RWPE2 (cell line): ENCODE measurements at regions not wholly inside any gene's neighbourhood (a gene's known extent, or its start where the extent isn't known, plus 50 kb on each side); places are given as distances from the start of the nearest gene placed in this dataset.

Experiments
- ATAC-seq: fragments of 200-7000 bp; cut with Tn5 transposase; 3 replicates; pipeline ENCODE4 v1.9.1; 2021; ENCODE audit warnings: low read depth
- DNase-seq: peaks from one replicate; pipeline ENCODE4 v3.0.0-alpha.2; 2020; ENCODE audit warnings: low spot score
- H3K27ac ChIP-seq: fragments of 450-650 bp; 2 replicates; pipeline ENCODE4 v1.5.1; 2017; ENCODE audit warnings: mild to moderate bottlenecking; ENCODE audit not compliant: poor library complexity, severe bottlenecking
- H3K27me3 ChIP-seq: fragments of 250-450 bp; sonication (Bioruptor Pico); 2 replicates; pipeline ENCODE4 v1.5.1; 2021; ENCODE audit warnings: mild to moderate bottlenecking, moderate library complexity; ENCODE audit not compliant: insufficient read depth, poor library complexity, severe bottlenecking
- H3K36me3 ChIP-seq: fragments of 250-450 bp; sonication (Bioruptor Pico); 2 replicates; pipeline ENCODE4 v1.5.1; 2020; ENCODE audit warnings: low read depth, mild to moderate bottlenecking, moderate library complexity
- H3K4me1 ChIP-seq: fragments of 250-450 bp; sonication (Bioruptor Pico); 2 replicates; pipeline ENCODE4 v1.5.1; 2021; ENCODE audit warnings: mild to moderate bottlenecking, moderate library complexity; ENCODE audit not compliant: insufficient read depth, poor library complexity, severe bottlenecking
- H3K4me3 ChIP-seq: fragments of 250-450 bp; sonication (Bioruptor Pico); 2 replicates; pipeline ENCODE4 v1.5.1; 2021; ENCODE audit warnings: mild to moderate bottlenecking, moderate library complexity; ENCODE audit not compliant: severe bottlenecking
- H3K9me3 ChIP-seq: fragments of 250-450 bp; sonication (Bioruptor Pico); 2 replicates; pipeline ENCODE4 v1.5.1; 2021; ENCODE audit warnings: mild to moderate bottlenecking, moderate library complexity; ENCODE audit not compliant: severe bottlenecking
- CTCF ChIP-seq: fragments of 450-650 bp; IDR thresholded peaks from one replicate; pipeline ENCODE4 v1.5.1; 2017; ENCODE audit warnings: mild to moderate bottlenecking, moderate library complexity; ENCODE audit not compliant: poor library complexity, severe bottlenecking

GRCh38 chr4:55255179-55255578, 90.9 kb upstream of the SRD5A3 start:
- Histone ChIP-seq H3K27ac (no peak overlapping the region), H3K27me3 (no peaks in the 10 kb centered on the region), H3K9me3 (no peaks in the 10 kb centered on the region), H3K4me1 (no peaks in the 10 kb centered on the region), H3K36me3 (no peaks in the 10 kb centered on the region), H3K4me3 (no peak overlapping the region)
- ATAC-seq = no peak
- DNase-seq = no peak
- TF ChIP-seq CTCF = no peak

- DNase-seq (no peak), ATAC-seq (no peak)
- Histone ChIP-seq H3K4me3 (no peak overlapping the region), H3K27me3 (no peaks in the 10 kb centered on the region), H3K9me3 (no peaks in the 10 kb centered on the region), H3K27ac (no peak overlapping the region), H3K4me1 (no peaks in the 10 kb centered on the region), H3K36me3 (no peaks in the 10 kb centered on the region)
- no peak for TF ChIP-seq CTCF
Measured at GRCh38 chr4:55256787-55257186, 89.3 kb upstream of the SRD5A3 start.

GRCh38 chr4:55258152-55258865, 87.7 kb upstream of the SRD5A3 start:
- Histone ChIP-seq H3K36me3 (no peaks in the 10 kb centered on the region), H3K27ac (no peak overlapping the region), H3K4me1 (no peaks in the 10 kb centered on the region), H3K27me3 (no peaks in the 10 kb centered on the region), H3K9me3 (no peaks in the 10 kb centered on the region), H3K4me3 (no peak overlapping the region)
- DNase-seq = no peak
- TF ChIP-seq CTCF = no peak
- ATAC-seq = no peak

GRCh38 chr4:55259294-55259693, 86.7 kb upstream of the SRD5A3 start:
- no peaks in the 10 kb centered on the region for H3K9me3 ChIP-seq
- ATAC-seq = no peak
- H3K36me3 ChIP-seq = no peaks in the 10 kb centered on the region
- H3K27ac ChIP-seq = no peak overlapping the region
- DNase-seq = no peak
- no peak for TF ChIP-seq CTCF
- no peak overlapping the region for H3K4me3 ChIP-seq
- no peaks in the 10 kb centered on the region for H3K4me1 ChIP-seq
- no peaks in the 10 kb centered on the region for H3K27me3 ChIP-seq

- peaks cover under 1% of the 10 kb centered on the region for H3K27me3 ChIP-seq
- no peaks in the 10 kb centered on the region for H3K4me1 ChIP-seq
- ATAC-seq (no peak), DNase-seq (no peak)
- H3K36me3 ChIP-seq = no peaks in the 10 kb centered on the region
- H3K4me3 ChIP-seq = no peak overlapping the region
- TF ChIP-seq CTCF = no peak
- H3K27ac ChIP-seq = no peak overlapping the region
- H3K9me3 ChIP-seq = no peaks in the 10 kb centered on the region
Measured at GRCh38 chr4:55269470-55269869, 76.6 kb upstream of the SRD5A3 start.
